HG02973 (cell line): ENCODE measurements at regions not wholly inside any gene's neighbourhood (a gene's known extent, or its start where the extent isn't known, plus 50 kb on each side); places are given as distances from the start of the nearest gene placed in this dataset.

ENCODE experiments used
- ATAC-seq: cut with Tn5 transposase; IDR thresholded peaks from one replicate; pipeline ENCODE4 v1.9.1; 2021; ENCODE audit warnings: moderate library complexity; ENCODE audit not compliant: unreplicated experiment

- ATAC-seq, result no peak
Measured at GRCh38 chr9:2565676-2566340, 55.8 kb upstream of the VLDLR start.

- ATAC-seq, result no peak
Measured at GRCh38 chr9:2567922-2568321, 53.7 kb upstream of the VLDLR start.

GRCh38 chr9:2568689-2569088, 52.9 kb upstream of the VLDLR start:
- ATAC-seq, result no peak

DNA sequence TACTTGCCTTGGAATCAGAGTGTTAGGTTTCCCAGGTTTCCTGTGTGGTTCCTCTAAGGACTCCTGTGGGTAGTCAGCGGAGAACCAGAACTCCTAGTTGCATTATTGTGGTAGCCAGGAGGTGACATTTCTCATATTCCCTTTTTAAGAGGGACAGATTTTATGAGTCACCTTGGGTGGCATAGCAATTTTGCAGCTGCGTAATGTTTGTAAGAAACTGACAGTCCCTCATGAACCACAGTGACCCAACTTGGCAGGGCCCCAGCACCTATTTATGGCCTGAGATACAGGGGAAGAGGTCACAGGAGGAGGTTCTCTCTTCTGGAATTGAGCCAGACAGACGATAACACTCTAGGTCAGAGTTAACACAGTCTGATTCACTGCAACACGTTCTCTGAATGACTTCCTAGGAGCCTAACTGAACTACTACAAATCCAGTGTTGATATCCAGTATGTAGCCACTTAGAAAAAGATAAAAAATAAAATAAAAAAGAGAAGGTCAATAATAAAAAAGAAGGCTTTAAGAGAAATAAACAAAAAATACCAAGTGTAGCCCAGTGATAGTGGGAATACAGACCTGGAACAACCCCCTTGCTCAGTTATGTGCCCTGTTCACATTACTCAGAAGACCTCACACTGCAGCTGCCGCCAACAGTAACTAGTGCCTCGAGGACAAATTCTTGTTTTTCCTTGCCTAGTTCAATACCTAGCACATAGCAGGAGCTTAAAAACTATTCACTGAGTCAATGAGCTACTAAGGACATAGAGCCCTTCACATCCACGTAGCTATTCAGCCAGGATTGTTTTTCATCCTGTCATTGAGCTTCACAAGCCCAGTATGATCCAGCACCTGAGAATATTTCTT, 50.7 kb upstream of the VLDLR start:
- ATAC-seq, result peak; percentile 57
